ENCODE measurements at regions not wholly inside any gene's neighbourhood (a gene's known extent, or its start where the extent isn't known, plus 50 kb on each side); places are given as distances from the start of the nearest gene placed in this dataset.
A peak's percentile ranks its signal among the peaks of the same experiment; 100 is the strongest.

DNA sequence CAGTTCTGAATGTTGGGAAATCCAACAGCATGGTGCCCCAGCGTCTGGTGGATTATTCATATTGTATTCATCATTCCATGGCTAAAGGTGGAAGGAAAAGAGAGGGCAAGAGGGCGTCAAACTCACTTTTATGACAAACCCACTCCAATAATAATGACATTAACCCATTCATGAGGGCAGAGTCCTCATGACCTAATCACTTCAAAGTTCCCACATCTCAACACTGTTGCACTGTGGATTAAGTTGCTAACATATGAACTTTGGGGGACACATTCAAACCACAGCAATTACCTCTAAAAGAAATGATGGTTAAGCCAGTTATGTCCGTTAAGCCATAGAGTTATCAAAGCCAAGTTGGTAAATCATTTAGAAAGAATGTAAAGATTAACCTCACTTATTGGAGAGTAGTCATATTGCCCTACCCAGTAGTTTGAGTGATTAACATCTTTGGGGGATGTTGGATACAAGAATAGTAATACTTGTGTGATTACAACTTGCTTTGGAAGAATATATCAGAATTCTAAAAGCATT is 212.4 kb upstream of the FLRT2 start:
- peak; percentile 54 for DNase-seq (ENCODE audit: low read depth)
- no peak overlapping the region for H3K4me3 ChIP-seq (ENCODE audit: low read length)
- TF ChIP-seq, protein P1, sequence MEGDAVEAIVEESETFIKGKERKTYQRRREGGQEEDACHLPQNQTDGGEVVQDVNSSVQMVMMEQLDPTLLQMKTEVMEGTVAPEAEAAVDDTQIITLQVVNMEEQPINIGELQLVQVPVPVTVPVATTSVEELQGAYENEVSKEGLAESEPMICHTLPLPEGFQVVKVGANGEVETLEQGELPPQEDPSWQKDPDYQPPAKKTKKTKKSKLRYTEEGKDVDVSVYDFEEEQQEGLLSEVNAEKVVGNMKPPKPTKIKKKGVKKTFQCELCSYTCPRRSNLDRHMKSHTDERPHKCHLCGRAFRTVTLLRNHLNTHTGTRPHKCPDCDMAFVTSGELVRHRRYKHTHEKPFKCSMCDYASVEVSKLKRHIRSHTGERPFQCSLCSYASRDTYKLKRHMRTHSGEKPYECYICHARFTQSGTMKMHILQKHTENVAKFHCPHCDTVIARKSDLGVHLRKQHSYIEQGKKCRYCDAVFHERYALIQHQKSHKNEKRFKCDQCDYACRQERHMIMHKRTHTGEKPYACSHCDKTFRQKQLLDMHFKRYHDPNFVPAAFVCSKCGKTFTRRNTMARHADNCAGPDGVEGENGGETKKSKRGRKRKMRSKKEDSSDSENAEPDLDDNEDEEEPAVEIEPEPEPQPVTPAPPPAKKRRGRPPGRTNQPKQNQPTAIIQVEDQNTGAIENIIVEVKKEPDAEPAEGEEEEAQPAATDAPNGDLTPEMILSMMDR (IDR thresholded peaks at IDR 0.05; ENCODE audit: insufficient read depth, low read depth, low read length, missing control alignments): no peak

DNA sequence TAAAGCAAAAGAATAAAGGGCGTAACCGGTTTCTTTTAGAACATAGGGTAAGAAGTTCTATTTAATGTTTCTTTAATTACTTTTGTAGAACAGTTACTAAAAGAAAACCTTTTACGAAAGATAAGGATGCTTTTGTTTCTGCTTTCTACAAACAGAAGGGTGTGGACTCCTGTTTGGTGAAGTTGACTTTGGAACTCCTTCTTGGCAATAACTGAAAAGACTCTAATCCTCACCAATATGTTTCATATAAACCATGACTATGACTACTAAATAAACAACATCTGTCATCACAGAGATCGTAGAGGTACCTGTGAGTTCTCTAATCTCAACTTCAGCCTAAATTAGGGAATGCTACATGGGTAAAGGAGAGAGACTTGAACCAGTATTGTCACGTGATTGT is 210.8 kb upstream of the FLRT2 start:
- TF ChIP-seq, protein P1 (IDR thresholded peaks at IDR 0.05; ENCODE audit: insufficient read depth, low read depth, low read length, missing control alignments): no peak
- H3K4me3 ChIP-seq (ENCODE audit: low read length): no peak overlapping the region
- DNase-seq (ENCODE audit: low read depth): peak; percentile 57

DNA sequence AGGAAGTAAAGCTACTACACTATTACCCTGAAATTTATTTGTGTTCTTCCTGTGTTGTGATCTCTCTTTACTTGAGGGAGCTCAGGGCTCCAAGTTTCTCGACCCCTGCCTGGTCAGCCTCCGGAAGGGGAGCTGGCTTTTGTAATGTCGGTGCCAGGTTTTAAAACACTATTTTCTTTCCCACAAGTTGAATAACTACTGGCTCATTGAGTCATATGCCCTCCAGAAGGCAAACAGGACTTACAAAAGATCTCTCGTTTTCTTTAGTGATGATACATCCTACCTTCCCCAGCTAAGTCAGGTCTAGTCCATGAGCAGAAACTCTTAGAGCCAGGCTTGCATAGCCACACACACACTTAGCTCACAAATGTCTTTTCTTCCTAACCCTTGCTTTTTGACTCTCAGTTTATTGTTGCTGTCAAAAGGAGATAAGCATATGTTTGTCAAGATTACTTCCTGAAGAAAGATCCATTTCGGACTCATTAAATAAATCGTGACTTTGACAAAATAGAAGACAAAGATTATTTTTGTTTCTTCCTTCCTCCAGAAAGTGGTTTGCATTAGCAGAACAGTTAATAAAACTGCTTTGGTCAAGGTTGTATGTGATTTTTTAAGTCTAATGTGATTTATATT is 209.8 kb upstream of the FLRT2 start:
- TF ChIP-seq, protein P1 (IDR thresholded peaks at IDR 0.05; ENCODE audit: insufficient read depth, low read depth, low read length, missing control alignments): no peak

DNA sequence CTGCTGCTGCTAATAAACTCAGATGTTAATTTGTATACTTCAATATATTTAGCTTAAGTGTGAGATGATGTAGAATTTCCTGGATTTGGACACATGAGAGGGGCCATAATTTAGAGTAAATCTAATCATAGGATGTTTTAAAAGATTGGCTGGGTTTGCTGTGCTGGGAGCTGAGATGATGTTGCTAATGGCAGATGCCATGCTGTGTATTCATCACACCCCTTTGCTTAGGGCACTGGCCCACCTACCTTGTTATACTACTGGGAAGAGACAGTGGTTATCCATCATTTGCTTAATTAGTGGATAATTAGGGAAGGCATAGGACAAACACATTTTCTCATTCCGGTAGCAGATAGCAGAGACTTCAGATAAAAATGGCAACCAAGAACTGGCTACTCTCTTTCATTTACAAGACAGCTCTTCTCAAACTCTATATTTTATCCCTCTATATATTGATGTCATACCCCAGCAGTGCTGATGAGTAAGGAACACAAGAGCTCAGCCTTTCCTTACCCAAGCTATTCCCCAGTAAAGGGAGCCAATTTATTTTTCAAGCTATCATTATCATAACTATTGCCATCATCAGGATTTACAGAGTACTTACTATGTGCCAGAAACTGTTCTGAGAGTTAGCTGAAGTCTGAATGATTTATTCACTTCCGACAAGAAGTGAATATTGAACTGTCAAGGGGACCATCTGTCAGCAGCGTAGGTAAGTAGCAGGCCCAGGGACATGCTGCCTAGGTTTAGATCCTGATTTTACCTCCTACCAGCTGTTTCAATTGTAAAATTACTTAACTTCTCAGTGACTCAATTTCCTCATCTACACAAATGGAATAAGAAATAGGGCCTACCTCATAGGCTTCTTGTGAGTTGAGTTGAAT is 204.6 kb upstream of the FLRT2 start:
- DNase-seq (ENCODE audit: low read depth): no peak
- TF ChIP-seq, protein P1 (IDR thresholded peaks at IDR 0.05; ENCODE audit: insufficient read depth, low read depth, low read length, missing control alignments): no peak
- no peak overlapping the region for H3K4me3 ChIP-seq (ENCODE audit: low read length)

More for the DNA sequence above, 209.8 kb upstream of the FLRT2 start:
- DNase-seq (ENCODE audit: low read depth): peak; percentile 93
- no peak overlapping the region for H3K4me3 ChIP-seq (ENCODE audit: low read length)

DNA sequence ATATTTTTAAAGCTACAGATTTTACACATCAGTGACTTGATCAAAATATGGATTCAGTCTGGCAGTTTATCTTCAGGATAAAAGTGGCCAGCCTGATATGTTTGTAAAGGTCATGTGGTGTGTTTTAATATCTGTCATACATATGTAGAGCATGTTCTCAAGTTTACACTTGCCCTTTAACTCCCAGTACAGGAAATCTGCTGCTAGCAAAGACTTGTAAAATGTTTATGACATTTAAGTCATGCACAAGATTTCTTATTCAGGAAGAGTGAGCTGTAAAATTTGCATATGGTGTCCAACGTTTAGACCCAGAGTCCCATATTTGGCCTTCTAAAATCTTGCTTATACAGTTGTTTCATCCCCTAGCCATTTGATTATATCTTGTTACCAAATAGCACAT is 197.5 kb upstream of the FLRT2 start:
- H3K4me3 ChIP-seq (ENCODE audit: low read length): no peak overlapping the region
- DNase-seq (ENCODE audit: low read depth): peak; percentile 87
- TF ChIP-seq, protein P1 (IDR thresholded peaks at IDR 0.05; ENCODE audit: insufficient read depth, low read depth, low read length, missing control alignments): no peak

DNA sequence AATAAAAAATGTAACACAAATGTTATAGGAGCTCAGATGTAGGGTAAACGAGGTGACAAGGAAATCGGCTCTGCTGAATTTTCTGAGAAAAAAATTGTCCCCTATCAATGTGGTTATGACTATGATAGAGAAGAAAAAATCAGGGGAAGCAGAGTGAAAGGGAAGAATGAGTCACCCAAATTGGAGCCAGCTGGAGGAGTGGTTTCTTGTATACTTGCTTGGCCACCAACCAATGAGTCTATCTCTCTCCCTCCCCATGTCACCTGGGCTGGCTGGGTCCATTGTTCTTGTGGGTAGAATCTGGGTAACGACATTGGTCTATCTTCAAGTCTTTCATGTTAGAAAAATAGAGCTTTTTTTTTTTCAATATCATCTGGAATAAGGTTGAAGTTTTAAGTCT is 196.6 kb upstream of the FLRT2 start:
- no peak overlapping the region for H3K4me3 ChIP-seq (ENCODE audit: low read length)
- TF ChIP-seq, protein P1 (IDR thresholded peaks at IDR 0.05; ENCODE audit: insufficient read depth, low read depth, low read length, missing control alignments): no peak
- peak; percentile 70 for DNase-seq (ENCODE audit: low read depth)
